Endometrium (tissue), 2 donors: ENCODE measurements at regions not wholly inside any gene's neighbourhood (a gene's known extent, or its start where the extent isn't known, plus 50 kb on each side); places are given as distances from the start of the nearest gene placed in this dataset.

ENCODE experiments used
- FAIRE-seq: peaks from 2 replicates; lab custom pipeline; 2012; peaks lifted over from hg19 to GRCh38; lab: Jason Lieb, UNC
- donor health status: control.
- donor health status: control.

DNA sequence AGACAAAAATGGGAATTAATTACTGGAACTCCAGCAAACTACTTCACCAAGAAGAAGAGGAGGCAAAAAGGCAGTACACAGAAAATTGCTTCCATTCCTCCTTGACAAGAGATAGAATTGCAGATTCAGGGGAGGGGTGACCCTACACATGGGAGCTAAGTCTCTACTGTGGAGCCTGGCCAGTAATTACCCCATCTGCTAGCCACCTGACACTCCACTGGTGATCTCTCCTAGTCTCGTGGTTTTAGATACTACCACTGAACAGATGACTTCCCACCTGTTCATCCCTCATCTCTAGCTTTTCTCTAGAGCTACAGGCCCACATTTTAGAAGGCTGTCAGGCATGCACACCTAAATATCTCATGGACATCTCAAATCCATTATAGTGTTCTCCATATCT, 224.3 kb upstream of the NR2F2 start:
- FAIRE-seq = no peak

DNA sequence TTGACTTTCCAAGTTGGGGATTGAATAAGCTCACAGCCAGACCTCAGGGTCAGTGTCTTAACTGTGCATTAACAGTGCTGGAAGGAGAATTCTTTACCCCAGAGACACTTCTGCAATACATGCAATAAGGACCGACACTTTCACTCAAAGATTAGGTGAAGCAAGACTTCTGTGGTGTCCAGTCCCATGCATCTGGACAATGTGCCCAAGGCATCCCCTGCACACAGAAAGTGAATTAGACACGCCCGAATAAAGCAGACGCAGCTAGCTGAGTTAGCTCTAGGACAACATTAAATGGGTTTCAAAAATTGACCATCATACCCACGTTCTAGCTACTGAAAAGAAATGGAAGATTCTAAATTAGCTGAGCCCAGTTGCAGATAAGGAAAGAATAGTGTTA, 223.9 kb upstream of the NR2F2 start:
- FAIRE-seq = no peak

GRCh38 chr15:96107916-96108315, 222.6 kb upstream of the NR2F2 start:
- no peak for FAIRE-seq

DNA sequence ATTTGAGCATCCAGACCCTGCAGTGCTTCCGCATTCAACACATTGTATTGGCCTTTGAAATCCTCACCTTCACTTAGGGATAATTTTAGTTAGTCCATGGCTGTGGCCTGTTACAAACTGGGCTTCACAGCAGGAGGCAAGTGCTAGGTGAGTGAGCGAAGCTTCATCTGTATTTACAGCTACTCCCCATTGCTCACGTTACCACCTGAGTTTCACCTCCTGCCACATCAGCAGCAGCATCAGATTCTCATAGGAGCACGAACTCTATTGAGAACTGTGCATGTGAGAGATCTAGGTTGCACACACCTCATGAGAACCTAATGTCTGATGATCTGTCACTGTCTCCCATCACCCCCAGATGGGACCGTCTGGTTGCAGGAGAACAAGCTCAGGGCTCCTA, 222.1 kb upstream of the NR2F2 start:
- no peak for FAIRE-seq

DNA sequence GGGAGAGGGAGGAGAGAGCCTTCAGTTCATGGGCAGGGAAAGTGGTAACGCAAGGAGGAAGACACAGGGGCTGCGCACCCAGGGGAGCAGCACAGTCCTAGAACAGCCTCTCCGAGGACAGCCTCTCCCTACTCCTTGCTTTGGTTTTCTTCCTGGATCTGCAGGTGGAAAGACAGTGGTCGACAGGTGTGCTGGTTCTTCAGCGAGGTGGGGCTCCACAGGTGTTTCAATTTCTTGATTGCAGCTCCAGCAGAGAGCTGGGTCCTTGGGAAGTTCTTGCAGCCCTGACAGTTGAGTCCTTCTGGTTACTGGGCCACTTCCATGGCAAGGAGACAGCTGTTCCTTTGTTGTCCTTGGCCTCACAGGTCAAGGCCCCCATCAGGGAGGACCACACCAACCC, 220.7 kb upstream of the NR2F2 start:
- FAIRE-seq = no peak

DNA sequence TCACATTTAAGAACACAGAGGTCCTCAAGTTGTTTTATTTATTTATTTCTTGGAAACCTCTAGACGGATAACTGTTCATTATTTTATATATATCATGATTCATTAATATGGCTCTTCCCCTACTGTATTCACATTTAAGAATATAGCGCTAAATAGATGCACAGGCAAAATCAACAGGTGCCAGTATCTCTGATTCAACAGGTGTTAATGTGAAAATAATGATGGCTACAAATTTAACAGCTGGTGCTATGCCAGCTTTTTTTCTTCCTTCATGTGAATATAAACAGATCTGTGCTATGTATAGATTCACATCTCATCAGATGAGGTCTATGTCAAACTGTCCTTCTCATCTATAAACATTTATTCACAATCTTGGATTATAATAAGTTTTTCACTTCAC, 218.5 kb upstream of the NR2F2 start:
- no peak for FAIRE-seq

DNA sequence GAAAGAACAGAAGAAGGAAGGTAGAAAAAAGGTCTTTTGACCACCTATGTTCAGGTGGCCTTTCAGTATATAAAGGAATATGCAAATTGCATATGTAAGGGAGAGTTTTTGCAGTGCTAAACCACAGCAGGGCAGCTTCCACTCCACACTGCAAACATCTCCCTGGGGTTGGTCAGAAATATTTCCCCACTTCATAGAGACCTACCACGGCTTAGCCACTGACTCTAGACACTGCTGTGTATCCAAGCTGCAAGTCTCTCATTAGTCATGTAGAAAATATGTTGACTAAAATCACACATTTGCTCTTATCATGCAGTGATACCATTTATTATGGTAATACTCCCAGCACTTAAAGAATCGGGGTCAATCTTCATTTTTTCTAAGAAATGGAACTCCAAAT, 214.9 kb upstream of the NR2F2 start:
- no peak for FAIRE-seq

DNA sequence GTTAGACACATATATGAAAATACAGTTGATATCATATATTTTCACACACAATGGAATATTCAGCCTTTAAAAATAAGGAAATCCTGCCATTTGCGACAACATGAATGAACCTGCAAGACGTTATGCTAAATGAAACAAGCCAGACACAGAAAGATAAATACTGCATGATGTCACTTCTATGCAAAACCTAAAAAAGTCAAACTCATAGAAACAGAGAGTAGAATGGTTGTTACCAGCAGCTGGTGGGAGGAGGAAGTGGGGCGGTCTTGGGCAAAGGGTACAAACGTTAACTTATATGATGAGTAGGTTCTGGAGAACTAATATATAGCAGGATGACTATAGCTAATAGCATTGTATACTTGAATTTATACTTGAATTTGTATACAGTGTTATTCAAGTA, 213.2 kb upstream of the NR2F2 start:
- no peak for FAIRE-seq

DNA sequence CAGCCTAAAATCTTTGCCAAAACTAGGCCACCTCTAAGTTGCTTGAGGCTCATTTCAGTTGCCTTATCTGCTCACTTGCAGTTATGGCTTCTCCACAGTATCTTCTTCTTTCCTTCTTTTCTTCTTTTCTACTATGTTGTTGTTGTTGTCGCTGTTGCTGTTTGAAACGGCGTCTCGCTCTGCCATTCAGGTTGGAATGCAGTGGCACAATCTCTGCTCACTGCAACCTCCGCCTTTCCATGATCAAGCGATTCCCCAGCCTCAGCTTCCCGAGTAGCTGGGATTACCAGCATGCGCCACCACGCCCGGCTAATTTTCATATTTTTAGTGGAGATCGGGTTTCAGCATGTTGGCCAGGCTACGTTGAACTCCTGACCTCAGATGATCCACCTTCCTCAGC, 210.8 kb upstream of the NR2F2 start:
- FAIRE-seq = no peak

- FAIRE-seq = no peak
Measured at GRCh38 chr15:96121086-96121920, 209.2 kb upstream of the NR2F2 start.

DNA sequence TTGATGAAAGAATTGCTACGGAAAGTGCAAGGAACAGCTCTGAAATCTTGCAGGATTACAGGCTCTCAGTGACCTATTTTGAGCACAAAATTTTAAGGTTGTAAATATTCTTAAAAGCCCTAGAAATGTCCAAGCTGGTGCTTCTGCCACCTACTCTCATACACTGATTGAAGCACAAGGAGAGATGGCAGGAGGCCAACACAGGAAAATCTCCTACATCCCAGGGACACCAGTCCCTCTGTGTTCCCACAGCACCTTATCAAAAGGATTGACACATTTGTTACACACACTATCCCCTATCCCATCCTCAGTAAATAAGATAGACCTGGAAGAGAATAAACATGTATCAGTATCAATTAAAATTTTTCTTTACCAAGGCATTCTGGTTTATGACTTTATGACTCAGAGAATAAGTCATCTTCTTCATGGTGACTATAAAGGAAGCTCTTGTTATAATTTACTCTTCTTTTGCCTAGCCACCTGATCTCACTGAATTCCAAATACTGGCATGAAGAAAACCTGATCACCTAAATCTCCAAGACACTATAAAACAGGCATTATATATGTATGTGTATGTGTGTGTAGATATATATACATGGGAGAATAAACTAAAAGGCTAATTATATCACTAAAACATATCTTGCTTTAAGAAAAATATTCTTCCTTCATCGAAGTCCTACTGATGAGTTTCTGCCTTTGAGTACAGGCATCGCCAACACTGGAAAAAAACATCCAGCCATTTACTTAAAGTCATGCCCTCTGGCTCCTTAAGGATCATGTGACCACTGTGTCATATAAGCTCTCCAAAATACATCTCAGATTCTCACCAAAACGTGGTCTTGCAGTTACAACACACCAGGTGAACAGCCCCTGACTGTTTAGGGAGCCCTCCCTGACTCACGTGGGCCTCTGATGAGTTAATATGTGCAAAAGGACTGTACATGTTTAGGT, 208.1 kb upstream of the NR2F2 start:
- no peak for FAIRE-seq

DNA sequence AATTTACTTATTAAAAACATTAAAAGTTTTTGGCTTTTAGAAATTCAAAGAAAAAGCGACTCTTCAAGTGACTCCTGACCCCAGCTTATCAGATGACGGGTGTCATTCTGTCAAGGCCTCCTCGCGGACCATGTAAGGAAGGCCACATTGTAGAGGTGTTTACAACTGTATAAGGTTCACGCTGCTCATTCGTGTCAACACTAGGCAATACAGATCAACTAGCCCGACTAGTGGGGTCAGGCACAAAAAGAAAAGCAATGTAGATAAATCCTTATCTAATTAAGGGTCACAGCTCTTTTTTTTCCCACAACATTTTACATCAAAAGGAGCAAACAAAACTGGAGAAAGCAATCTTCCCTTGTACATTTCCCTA, 207.5 kb upstream of the NR2F2 start:
- no peak for FAIRE-seq

DNA sequence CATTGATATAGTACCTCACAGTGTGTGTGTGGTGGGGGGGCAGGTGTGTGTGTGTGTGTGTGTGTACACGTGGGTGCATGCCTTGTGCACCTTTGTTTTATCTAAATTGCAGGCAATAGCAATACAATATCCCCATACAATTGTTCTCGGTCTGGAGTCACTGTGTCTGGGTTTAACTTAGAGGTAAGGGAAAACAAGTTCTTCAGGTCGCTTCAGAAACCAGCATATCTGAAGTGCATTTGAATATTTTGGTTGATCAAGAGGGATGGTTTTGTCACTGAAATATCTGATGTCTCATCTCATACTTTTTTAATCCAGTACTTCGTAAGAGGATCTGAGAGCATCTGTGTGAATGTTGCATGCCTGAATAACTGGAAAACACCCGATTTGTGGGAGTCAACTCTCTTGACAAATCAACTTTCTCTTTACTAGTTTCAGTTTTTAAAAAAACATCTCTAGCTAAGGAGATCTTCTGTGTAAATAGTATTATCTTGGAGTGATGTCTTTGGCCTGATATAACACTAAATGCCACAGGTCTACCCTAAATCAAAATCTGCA, 206.8 kb upstream of the NR2F2 start:
- no peak for FAIRE-seq

DNA sequence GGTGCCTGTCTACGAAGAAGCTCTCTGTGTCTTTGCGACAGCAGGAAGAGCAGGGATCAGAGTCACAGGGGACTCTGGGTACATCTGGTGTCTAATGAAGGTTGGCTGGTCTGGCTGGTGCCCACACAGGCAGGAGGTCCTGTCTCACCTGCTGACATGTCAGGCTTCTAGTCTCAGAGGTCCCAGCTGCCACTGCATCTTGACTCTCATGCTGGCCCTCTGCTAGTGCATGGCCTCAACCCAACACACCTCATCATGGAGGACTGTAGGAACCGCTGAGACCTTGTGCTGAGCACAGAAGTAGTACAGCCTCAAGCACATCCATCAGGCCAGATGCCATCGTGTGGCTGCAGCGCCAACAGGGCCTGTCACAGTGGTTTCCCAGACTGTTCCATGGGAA, 206.1 kb upstream of the NR2F2 start:
- FAIRE-seq = no peak

DNA sequence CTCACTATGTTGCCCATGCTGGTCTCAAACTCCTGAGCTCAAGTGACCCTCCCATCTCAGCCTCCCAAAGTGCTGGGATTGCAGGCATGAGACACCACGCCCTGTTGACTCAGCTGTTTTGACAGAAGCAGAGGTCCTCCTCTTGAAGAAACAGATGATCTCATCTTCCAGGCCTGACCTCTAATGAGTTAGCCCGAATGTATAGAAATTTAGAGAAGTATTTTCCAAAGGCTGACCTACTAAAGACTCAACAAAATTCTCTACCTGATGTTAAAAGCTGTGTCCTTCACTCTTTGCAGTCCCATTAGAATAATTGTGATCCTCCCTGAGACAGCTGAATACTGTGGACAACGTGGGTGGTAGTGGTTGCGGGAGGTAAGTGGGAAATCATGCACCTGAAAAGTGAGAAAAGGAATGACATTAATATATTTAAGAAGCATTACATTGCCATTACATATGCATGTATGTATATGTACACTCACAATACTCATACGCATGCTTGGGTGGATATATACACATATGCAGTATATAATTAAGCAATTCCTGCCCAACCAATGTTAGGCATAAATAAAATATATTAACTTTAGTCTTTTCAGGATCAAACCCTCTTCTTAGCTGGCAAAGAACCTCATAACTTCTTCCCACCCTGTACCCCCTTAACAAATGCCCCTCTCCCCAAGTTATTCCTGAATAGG, 204.6 kb upstream of the NR2F2 start:
- no peak for FAIRE-seq

DNA sequence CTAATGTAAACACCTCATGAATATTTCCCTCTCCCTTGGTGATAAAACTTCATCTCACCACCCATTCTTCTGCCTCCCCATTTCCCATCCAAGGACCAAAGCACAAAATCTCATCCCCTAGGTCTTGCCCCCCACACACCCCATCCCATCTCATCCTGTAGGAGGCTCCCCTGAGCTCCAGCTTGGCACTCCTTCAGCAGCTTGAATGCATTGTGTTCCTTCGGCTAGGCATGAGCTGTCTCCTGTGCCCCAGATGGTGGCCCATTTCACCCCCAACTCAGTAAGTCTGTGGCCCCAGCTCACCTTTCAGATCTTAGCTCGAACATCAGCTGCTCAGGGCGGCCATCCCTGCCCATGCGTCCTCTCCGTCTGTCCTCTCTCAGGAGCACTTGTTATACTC, 203.6 kb upstream of the NR2F2 start:
- no peak for FAIRE-seq

DNA sequence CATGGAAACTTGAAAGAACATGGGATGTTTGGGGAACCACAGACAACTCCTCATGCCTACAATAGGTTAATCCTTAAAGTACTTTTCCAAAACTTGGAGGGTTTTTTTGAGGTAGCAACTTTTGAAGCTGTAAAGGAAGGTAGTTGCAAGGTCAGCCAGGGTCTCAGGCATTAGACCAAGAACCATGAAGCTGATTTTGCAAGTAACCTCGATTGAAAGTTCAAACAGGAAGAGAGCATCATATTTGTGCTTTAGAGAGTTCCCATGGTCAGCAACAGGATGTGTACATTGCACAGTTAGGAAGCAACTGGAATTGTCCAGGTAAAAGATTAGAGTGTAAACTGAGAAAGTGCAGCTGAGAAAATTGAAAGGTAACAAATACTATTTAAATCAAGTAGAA, 199.8 kb upstream of the NR2F2 start:
- no peak for FAIRE-seq

DNA sequence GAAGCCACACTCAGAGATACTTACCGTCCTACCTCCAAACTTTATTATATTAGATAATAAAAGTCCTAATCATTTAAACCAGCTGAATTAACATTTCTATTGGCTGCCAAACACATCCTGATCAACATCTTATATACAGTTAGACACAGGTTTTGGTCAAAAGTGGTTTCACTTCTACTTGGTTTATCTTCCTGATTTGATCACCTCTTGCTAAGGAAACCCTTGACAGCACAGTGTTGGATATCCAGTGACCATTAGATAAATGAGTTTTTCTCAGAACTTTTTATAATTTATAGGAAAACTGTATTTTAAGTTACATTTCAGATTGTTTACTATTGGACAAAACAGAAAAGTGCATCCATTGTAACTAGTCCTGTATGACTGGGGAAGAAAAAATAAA, 198.4 kb upstream of the NR2F2 start:
- FAIRE-seq = no peak

DNA sequence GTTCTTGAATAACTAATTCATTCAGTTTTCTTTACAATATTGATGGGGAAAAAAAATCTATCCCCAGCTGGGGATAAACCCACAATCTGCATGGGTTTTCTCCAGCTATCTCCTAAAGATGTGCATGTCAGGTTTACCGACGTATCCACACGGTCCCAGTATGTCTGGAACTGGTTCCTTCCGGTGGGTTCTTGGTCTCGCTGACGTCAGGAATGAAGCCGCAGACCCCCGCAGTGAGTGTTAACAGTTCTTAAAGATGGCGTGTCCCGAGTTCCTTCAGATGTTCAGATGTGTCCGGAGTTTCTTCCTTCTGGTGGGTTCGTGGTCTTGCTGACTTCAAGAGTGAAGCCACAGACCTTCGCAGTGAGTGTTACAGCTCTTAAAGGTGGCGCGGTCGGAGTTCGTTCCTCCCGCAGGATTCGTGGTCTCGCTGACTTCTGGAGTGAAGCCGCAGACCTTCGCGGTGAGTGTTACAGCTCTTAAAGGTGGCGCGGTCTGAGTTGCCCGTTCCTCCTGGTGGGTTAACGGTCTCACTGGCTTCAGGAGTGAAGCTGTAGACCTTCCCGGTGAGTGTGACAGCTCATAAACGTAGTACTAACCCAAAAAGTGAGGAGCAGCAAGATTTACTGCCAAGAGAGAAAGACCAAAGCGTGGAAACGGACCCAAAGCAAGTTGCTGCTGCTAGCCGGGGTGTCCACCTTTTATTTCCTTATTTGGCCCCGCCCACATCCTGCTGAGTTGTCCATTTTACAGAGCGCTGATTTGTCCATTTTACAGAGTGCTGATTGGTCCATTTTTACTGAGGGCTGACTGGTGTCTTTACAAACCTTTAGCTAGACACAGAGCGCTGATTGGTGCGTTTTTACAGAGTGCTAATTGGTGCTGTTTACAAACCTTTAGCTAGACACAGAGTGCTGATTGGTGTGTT, 195.1 kb upstream of the NR2F2 start:
- FAIRE-seq = no peak

- FAIRE-seq = no peak
Measured at GRCh38 chr15:96138985-96139384, 191.5 kb upstream of the NR2F2 start.

DNA sequence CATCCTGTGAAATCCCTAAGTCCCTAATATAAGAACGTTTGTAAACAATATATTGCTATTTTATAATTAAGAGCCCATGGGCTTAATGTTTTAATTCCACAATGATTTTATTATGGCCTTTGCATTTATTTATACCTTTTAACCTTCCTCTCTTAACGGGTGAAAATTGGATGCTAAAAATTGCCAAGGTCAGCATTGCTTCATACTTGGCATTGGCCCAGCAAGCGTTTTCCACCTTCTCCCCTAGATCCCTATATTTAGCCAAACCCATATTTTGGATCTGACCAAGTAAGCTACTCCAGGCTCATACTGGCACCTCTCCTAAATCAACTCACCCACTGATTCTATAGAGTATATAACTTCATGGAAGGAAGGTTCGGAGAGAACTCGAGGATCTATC, 188.0 kb upstream of the NR2F2 start:
- FAIRE-seq = no peak
